ENCODE measurements at regions not wholly inside any gene's neighbourhood (a gene's known extent, or its start where the extent isn't known, plus 50 kb on each side); places are given as distances from the start of the nearest gene placed in this dataset.
A peak's percentile ranks its signal among the peaks of the same experiment; 100 is the strongest.

- DNase-seq: no peak
These were observed 360.6 kb downstream of the PLK2 start for GRCh38 chr5:58099257-58099656.

- DNase-seq: no peak
These were observed 365.9 kb downstream of the PLK2 start for GRCh38 chr5:58094031-58094430.

- DNase-seq: no peak
These were observed 369.2 kb downstream of the PLK2 start for GRCh38 chr5:58090704-58091103.

- no peak for DNase-seq
These were observed 370.9 kb downstream of the PLK2 start for GRCh38 chr5:58088941-58089340.

- DNase-seq: no peak
These were observed 372.0 kb downstream of the PLK2 start for GRCh38 chr5:58087905-58088304.

- DNase-seq: no peak
These were observed 372.8 kb downstream of the PLK2 start for GRCh38 chr5:58087123-58087522.

GRCh38 chr5:58085800-58086199, 374.1 kb downstream of the PLK2 start:
- no peak for DNase-seq

- no peak for DNase-seq
These were observed 378.5 kb downstream of the PLK2 start for GRCh38 chr5:58081435-58081834.

- DNase-seq: no peak
These were observed 379.3 kb downstream of the PLK2 start for GRCh38 chr5:58080573-58080972.

GRCh38 chr5:58077966-58078365, 381.9 kb downstream of the PLK2 start:
- DNase-seq: no peak

- no peak for DNase-seq
These were observed 382.5 kb downstream of the PLK2 start for GRCh38 chr5:58077416-58077815.

GRCh38 chr5:58076483-58077257, 383.2 kb downstream of the PLK2 start:
- no peak for DNase-seq

- no peak for DNase-seq
These were observed 384.0 kb downstream of the PLK2 start for GRCh38 chr5:58075907-58076306.

- no peak for DNase-seq
These were observed 385.2 kb downstream of the PLK2 start for GRCh38 chr5:58074717-58075116.

- DNase-seq: no peak
These were observed 385.7 kb downstream of the PLK2 start for GRCh38 chr5:58074222-58074621.

- no peak for DNase-seq
These were observed 386.6 kb downstream of the PLK2 start for GRCh38 chr5:58073243-58073642.

- no peak for DNase-seq
These were observed 387.5 kb downstream of the PLK2 start for GRCh38 chr5:58072300-58072965.

- no peak for DNase-seq
These were observed 388.3 kb downstream of the PLK2 start for GRCh38 chr5:58071566-58071965.

- no peak for DNase-seq
These were observed 390.0 kb downstream of the PLK2 start for GRCh38 chr5:58069846-58070245.

GRCh38 chr5:58069016-58069705, 390.7 kb downstream of the PLK2 start:
- no peak for DNase-seq

- DNase-seq: no peak
These were observed 393.3 kb downstream of the PLK2 start for GRCh38 chr5:58066557-58066956.

- no peak for DNase-seq
These were observed 393.8 kb downstream of the PLK2 start for GRCh38 chr5:58066076-58066475.

GRCh38 chr5:58064801-58065200, 395.1 kb downstream of the PLK2 start:
- peak; percentile 88 for DNase-seq

GRCh38 chr5:58060996-58061395, 398.9 kb downstream of the PLK2 start:
- DNase-seq: peak; percentile 71
